ENCODE measurements at regions not wholly inside any gene's neighbourhood (a gene's known extent, or its start where the extent isn't known, plus 50 kb on each side); places are given as distances from the start of the nearest gene placed in this dataset.

GRCh38 chr12:75969768-75970167 lies 61.8 kb downstream of the PHLDA1 start:
- TF ChIP-seq ZNF114 (CRISPR knock-in tag; IDR thresholded peaks at IDR 0.05) (no peak), ZNF331 (CRISPR knock-in tag; IDR thresholded peaks at IDR 0.05; ENCODE audit: low read depth) (no peak), STAT1 (IDR thresholded peaks at IDR 0.05; ENCODE audit: unreplicated experiment) (no peak), NANOG (IDR thresholded peaks at IDR 0.05; ENCODE audit: borderline replicate concordance) (no peak; the same call in 1 of the 2 replicates), ZNF462 (CRISPR knock-in tag; IDR thresholded peaks at IDR 0.05) (peak; percentile 97), POLR2AphosphoS5 (IDR thresholded peaks at IDR 0.05; ENCODE audit: low read depth) (no peak)
- TF ChIP-seq, protein P1, sequence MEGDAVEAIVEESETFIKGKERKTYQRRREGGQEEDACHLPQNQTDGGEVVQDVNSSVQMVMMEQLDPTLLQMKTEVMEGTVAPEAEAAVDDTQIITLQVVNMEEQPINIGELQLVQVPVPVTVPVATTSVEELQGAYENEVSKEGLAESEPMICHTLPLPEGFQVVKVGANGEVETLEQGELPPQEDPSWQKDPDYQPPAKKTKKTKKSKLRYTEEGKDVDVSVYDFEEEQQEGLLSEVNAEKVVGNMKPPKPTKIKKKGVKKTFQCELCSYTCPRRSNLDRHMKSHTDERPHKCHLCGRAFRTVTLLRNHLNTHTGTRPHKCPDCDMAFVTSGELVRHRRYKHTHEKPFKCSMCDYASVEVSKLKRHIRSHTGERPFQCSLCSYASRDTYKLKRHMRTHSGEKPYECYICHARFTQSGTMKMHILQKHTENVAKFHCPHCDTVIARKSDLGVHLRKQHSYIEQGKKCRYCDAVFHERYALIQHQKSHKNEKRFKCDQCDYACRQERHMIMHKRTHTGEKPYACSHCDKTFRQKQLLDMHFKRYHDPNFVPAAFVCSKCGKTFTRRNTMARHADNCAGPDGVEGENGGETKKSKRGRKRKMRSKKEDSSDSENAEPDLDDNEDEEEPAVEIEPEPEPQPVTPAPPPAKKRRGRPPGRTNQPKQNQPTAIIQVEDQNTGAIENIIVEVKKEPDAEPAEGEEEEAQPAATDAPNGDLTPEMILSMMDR (conservative IDR thresholded peaks at IDR 0.05; ENCODE audit: low read depth in 2 of 2) = no peak
- TF ChIP-seq, protein P2, sequence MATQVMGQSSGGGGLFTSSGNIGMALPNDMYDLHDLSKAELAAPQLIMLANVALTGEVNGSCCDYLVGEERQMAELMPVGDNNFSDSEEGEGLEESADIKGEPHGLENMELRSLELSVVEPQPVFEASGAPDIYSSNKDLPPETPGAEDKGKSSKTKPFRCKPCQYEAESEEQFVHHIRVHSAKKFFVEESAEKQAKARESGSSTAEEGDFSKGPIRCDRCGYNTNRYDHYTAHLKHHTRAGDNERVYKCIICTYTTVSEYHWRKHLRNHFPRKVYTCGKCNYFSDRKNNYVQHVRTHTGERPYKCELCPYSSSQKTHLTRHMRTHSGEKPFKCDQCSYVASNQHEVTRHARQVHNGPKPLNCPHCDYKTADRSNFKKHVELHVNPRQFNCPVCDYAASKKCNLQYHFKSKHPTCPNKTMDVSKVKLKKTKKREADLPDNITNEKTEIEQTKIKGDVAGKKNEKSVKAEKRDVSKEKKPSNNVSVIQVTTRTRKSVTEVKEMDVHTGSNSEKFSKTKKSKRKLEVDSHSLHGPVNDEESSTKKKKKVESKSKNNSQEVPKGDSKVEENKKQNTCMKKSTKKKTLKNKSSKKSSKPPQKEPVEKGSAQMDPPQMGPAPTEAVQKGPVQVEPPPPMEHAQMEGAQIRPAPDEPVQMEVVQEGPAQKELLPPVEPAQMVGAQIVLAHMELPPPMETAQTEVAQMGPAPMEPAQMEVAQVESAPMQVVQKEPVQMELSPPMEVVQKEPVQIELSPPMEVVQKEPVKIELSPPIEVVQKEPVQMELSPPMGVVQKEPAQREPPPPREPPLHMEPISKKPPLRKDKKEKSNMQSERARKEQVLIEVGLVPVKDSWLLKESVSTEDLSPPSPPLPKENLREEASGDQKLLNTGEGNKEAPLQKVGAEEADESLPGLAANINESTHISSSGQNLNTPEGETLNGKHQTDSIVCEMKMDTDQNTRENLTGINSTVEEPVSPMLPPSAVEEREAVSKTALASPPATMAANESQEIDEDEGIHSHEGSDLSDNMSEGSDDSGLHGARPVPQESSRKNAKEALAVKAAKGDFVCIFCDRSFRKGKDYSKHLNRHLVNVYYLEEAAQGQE (IDR thresholded peaks at IDR 0.05; ENCODE audit: unreplicated experiment) = no peak
- Histone ChIP-seq H4K20me1 (replicated peaks; ENCODE audit: insufficient read depth) (no peaks in the 10 kb centered on the region), H3K4me2 (peak overlapping the region; percentile 57), H3K27ac (ENCODE audit: low read depth) (no peak overlapping the region), H3F3A (replicated peaks; ENCODE audit: low read depth) (no peaks in the 10 kb centered on the region), H3K36me3 (ENCODE audit: insufficient read depth) (no peaks in the 10 kb centered on the region), H3K9me2 (ENCODE audit: insufficient read depth) (peaks cover 5% of the 10 kb centered on the region; the same call in 1 of the 2 replicates), H3K4me1 (ENCODE audit: insufficient read depth) (peaks cover 20% of the 10 kb centered on the region), H3K4me3 (no peak overlapping the region), H2AFZ (no peak overlapping the region), H3K79me2 (replicated peaks; ENCODE audit: insufficient read depth) (no peaks in the 10 kb centered on the region), H3K27me3 (ENCODE audit: insufficient read depth) (no peaks in the 10 kb centered on the region)
- Mint-ChIP-seq H3K9me3 (no peaks in the 10 kb centered on the region), H3K27me3 (ENCODE audit: insufficient read depth, low read depth, poor library complexity) (peaks cover 7% of the 10 kb centered on the region), H3K4me3 (no peak overlapping the region; the same call in 2 of the 3 replicates), H3K36me3 (ENCODE audit: low read depth) (no peaks in the 10 kb centered on the region), H3K27ac (peak overlapping the region; percentile 27; the same call in 1 of the 2 replicates), H3K4me1 (peaks cover 27% of the 10 kb centered on the region)
- ATAC-seq (peak; percentile 94), DNase-seq (ENCODE audit: low spot score) (peak; percentile 79)

Measured in GM23338 (cell line).